Occipital lobe (tissue), 1 donor: ENCODE measurements at regions not wholly inside any gene's neighbourhood (a gene's known extent, or its start where the extent isn't known, plus 50 kb on each side); places are given as distances from the start of the nearest gene placed in this dataset.

ENCODE experiments used
- DNase-seq: peaks from one replicate; lab custom pipeline; 2025; lab: John Stamatoyannopoulos, UW

DNA sequence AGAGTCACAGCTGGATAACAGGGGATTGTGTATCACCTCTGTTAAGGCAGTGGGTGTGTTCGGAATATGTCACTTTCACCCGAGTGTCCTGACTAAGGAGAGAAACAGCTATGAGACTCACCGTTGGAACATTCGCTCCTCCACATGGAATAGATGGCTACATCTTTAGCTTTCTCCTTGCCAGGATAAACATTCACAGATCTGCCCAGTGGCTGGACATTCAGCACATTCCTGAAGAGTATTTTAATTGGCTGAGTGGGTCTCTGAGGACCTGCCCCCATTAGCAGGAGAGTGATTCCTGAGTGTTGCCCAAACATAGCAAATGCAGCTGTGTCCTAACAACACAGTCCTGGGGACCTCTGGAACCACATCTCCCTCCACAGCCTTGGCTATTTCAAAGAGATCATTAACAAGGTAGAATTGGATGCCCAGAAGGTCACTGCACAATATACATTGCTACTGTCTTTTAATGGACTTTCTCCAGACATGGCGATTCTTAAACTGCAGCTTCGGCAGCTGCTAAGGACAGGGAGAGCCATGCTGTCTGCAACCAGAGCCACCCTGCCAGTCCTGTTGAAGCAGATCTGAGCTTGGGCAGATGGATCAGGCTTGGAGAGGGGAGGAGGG is 435.0 kb upstream of the CADM1 start:
- no peak for DNase-seq

- DNase-seq = no peak
These were observed 429.3 kb upstream of the CADM1 start for GRCh38 chr11:115933564-115933963.

DNA sequence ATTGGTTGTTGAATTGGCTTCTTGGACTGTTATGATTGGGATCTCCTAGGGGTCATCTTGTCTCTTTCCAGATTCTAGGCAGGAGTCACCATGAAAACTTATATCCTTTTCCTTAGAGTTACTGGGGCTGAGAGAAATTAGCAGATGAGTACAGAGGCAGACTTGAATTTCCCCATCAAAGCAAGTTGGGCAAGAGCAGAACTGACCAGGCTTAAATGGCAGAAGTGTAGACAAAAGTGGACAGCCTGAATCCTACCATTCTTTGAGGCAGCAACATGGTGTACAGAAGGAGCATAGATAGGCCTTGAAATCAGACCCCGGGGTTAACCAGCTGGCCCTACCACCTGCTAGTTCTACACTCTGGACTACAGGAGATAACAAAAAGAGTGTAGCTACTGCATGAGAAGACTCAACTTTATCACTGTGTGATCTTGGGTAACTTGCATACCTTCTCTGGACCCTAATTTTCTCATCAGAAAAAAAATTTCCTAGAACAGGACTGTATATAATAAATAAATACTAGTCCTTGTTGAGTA is 427.4 kb upstream of the CADM1 start:
- no peak for DNase-seq

DNA sequence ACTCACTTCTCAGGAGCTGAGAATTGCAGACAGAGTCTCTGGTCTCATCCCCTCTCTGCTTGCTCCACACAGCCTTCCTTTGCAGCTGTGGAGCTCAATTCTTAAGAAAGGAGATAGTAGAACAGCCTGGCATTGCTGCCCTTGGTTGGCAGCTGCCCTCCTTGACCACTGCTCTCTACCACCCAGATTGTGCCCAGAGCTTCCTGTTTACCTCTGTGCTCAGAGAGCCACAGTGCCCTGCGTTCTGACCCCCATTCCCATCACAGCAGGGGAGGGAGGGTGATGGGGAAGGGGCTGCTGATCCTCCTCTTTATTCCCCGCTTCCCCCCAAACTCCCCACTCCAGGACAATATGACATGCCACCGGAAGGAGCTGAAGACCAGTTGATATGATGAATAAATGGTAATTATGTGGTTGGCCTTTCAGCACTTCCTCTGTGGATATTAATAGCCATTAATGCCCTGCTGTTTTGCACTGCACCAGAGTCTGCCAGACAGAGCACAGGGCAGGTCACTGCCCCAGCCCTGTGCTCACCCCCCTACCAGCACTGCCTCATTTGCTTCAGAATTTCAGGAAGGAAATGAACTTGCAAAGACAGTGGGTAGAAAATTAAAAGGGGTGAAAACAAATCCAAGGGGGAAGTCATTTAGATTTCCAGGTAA is 426.8 kb upstream of the CADM1 start:
- DNase-seq = no peak

DNA sequence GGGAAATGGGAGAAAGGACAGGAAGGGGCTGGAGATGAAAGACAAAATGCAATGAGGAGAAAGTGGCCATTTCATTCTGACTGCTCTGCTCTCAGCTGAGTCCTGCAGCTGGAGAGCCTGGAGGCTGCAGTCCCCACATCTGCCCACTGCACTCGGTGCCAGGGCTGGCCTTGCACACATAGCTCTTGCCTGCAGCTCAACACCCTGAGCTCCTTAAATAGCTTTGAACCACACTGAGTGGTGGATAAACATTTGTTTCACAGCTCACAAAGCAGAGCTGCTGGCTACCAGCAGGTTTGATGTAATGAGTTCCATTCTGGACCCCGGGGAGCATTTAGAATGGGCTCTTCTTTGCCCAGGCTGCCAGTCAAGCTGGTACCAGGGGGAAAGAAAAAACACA is 426.1 kb upstream of the CADM1 start:
- no peak for DNase-seq

GRCh38 chr11:115929618-115930129 is 425.5 kb upstream of the CADM1 start:
- no peak for DNase-seq

GRCh38 chr11:115928811-115929210 is 424.6 kb upstream of the CADM1 start:
- DNase-seq = no peak

- no peak for DNase-seq
These were observed 423.7 kb upstream of the CADM1 start for GRCh38 chr11:115927823-115928329.

DNA sequence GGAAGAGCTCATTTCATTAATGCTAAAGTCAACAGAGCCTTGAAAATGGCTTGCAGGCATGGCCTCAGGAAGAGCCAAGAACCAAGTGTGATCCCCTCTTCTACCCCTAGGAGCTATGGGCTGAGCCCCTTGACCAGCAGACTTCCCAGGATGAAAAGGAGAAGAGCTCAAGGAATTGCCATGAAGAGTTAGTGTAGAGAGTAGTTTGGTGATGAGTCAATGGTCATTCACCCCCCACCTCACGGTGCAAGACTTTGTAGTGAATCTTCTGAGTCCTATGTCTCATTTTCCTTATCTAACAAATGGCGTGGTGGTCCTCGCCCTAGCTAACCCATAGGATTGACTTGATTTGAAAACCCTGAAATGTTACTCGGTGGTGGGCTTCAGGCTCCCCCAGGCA is 422.4 kb upstream of the CADM1 start:
- no peak for DNase-seq

DNA sequence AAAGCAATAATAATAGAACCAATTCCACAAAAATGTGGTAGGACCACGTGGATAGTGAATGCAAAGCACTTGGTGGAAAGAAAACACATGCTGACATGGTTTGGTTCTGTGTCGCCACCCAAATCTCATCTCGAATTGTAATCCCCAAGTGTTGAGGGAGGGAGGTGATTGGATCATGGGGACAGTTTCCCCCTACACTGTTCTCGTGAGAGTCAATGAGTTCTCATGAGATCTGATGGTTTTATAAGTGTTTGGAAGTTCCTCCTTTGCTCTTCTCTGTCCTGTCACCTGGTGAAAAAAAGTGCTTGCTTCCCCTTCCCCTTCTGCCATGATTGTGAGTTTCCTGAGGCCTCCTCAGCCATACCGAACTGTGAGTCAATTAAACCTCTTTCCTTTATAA is 421.9 kb upstream of the CADM1 start:
- no peak for DNase-seq

GRCh38 chr11:115925568-115926090 is 421.4 kb upstream of the CADM1 start:
- no peak for DNase-seq

GRCh38 chr11:115924744-115925567 is 420.7 kb upstream of the CADM1 start:
- DNase-seq = no peak

DNA sequence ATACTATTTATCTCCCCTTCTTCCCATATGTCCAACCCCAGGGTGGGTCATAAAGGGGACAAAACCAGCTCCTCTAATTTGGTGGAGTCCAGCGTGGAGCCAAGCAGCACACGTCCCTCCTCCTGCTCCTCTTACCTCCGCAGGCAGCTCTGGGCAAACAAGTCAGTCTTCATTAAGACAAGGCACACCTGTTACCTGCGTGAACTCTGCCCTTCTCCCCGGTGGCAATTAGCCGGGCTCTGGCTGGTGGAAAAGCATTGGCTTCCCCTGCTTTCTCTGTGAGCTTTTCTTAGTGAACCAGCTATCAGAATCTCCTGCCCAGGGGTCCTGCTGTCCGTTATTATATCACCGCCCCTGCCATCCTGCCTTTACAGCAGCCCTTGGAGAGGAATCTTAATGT is 418.7 kb upstream of the CADM1 start:
- DNase-seq = no peak

GRCh38 chr11:115921986-115922385 is 417.8 kb upstream of the CADM1 start:
- no peak for DNase-seq

DNA sequence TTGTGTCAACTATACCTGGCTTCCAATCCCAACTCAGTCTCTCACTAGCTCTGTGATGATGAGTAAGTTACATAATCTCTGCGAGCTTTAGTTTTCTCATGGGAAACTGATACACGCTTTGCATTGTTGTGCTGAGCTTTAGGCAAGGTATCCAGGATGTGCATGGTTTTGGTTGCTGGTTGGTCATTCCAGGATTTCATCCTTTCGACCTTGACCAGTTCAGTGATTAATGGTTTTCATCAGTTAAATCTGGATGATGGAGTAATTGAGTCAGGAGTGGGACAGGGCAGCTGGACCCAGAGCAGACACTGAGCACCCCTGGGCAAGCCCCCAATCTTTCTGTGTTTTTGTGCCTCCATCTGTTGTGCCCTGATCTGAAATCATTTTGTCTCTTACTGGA is 417.3 kb upstream of the CADM1 start:
- DNase-seq = no peak

DNA sequence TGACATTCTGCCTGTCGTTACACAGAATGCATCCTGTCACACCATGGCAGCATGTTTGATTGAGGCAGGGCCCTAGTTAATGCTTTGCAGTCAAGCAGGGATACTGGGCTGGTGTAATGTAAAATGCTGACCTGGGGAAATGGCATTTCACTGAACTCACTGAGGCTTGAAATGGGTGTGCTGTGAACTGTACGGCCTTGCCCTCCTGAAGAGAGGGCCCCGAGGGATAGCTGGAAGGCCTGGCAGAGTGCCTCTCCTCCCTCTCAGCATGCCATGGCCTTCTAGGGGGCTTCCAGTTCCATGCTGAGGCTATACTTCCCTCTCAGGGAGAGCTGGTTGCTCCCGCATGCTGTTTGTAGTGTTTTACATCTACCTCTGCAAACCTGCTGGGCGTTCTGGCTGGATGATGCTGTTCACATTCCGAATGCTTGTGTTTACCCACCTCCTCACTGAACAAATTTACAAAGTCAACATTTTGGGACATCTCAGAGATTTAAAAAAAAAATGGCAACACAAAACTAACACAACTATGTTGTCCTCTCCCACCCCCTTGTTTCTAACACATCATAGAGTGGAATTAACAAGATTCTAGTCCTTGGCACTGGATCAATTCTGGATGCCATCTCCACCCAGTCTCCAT is 416.7 kb upstream of the CADM1 start:
- DNase-seq = no peak

DNA sequence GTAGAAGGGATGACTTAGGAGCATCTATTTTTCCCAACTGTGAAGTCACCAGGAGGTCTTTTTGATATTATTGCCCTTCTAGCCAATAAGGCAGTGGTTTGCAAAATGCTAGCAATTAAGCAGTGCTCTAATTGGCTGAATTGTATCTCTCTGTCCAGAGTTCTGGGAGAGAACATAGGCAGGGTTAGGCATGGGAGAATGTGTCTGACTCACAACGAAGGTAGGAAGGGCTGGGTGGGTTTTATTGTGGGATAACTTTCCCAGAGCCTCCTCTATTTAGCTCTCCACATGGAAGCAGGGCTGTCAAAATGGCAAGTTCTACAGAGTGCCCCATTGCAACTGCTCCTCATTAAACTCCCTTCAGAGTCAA is 415.9 kb upstream of the CADM1 start:
- no peak for DNase-seq

- DNase-seq = no peak
These were observed 415.3 kb upstream of the CADM1 start for GRCh38 chr11:115919341-115920091.

GRCh38 chr11:115918576-115918975 is 414.4 kb upstream of the CADM1 start:
- no peak for DNase-seq

GRCh38 chr11:115916608-115917007 is 412.4 kb upstream of the CADM1 start:
- no peak for DNase-seq
